Amniotic stem cell (primary cell): ENCODE measurements at regions not wholly inside any gene's neighbourhood (a gene's known extent, or its start where the extent isn't known, plus 50 kb on each side); places are given as distances from the start of the nearest gene placed in this dataset.

ENCODE experiments used
- DNase-seq: peaks from one replicate; lab custom pipeline; 2025; lab: John Stamatoyannopoulos, UW

- no peak for DNase-seq
Observed at GRCh38 chr2:67709835-67710234, 312.7 kb downstream of the ETAA1 start.

- DNase-seq, result no peak
Observed at GRCh38 chr2:67712484-67712883, 315.4 kb downstream of the ETAA1 start.

GRCh38 chr2:67713376-67713775, 316.2 kb downstream of the ETAA1 start:
- no peak for DNase-seq

- no peak for DNase-seq
Observed at GRCh38 chr2:67716895-67717396, 319.8 kb downstream of the ETAA1 start.

- no peak for DNase-seq
Observed at GRCh38 chr2:67717692-67718091, 320.6 kb downstream of the ETAA1 start.

- DNase-seq, result no peak
Observed at GRCh38 chr2:67719351-67719750, 322.2 kb downstream of the ETAA1 start.

- no peak for DNase-seq
Observed at GRCh38 chr2:67721516-67721915, 324.4 kb downstream of the ETAA1 start.

GRCh38 chr2:67724261-67724660, 327.1 kb downstream of the ETAA1 start:
- DNase-seq, result no peak

GRCh38 chr2:67725731-67726130, 328.6 kb downstream of the ETAA1 start:
- no peak for DNase-seq

- no peak for DNase-seq
Observed at GRCh38 chr2:67726416-67726815, 329.3 kb downstream of the ETAA1 start.

GRCh38 chr2:67727131-67727530, 330.0 kb downstream of the ETAA1 start:
- DNase-seq, result no peak

GRCh38 chr2:67727623-67728022, 330.5 kb downstream of the ETAA1 start:
- DNase-seq, result no peak

- no peak for DNase-seq
Observed at GRCh38 chr2:67729474-67729873, 332.3 kb downstream of the ETAA1 start.

GRCh38 chr2:67733517-67733916, 329.3 kb downstream of the C1D start:
- DNase-seq, result no peak

GRCh38 chr2:67752199-67752598, 310.6 kb downstream of the C1D start:
- DNase-seq, result no peak

GRCh38 chr2:67752969-67753368, 309.8 kb downstream of the C1D start:
- DNase-seq, result no peak

- DNase-seq, result no peak
Observed at GRCh38 chr2:67755156-67755882, 307.5 kb downstream of the C1D start.

GRCh38 chr2:67760995-67761394, 301.8 kb downstream of the C1D start:
- DNase-seq, result no peak

GRCh38 chr2:67771380-67771779, 291.4 kb downstream of the C1D start:
- no peak for DNase-seq

GRCh38 chr2:67772216-67773170, 290.3 kb downstream of the C1D start:
- DNase-seq, result no peak

- DNase-seq, result no peak
Observed at GRCh38 chr2:67773851-67774250, 289.0 kb downstream of the C1D start.

- DNase-seq, result no peak
Observed at GRCh38 chr2:67776276-67776675, 286.5 kb downstream of the C1D start.

- DNase-seq, result no peak
Observed at GRCh38 chr2:67777010-67777409, 285.8 kb downstream of the C1D start.
